ENCODE measurements at regions not wholly inside any gene's neighbourhood (a gene's known extent, or its start where the extent isn't known, plus 50 kb on each side); places are given as distances from the start of the nearest gene placed in this dataset.

DNA sequence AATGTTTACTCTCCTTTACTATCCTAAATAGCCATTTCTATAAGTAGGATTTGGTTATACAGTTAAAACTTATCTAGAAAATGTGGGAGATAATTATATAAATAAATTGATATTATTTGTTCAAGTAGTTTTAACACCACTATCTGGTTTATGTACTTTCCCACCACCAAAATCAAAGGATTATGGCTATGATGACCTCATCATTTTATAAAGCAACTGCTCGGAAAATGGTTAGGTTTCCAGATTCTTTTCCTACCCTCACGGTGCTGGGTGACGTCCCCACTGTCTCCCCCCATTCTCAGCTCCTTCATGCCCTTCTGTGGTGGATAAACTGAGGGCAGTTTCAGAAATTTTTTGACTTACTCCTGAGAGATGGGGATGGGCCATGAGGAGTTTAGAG, 1011.8 kb upstream of the ADGRL4 start:
- in situ Hi-C loops (cut with MboI; ENCODE audit: low sequenced_read_pairs in 4 of 4) (no loop called here), intact Hi-C loops (cut with DNase I; ENCODE audit: low total_unique reads) (no loop called here)
- Histone ChIP-seq H3K36me3 (no peaks in the 10 kb centered on the region), H3K4me3 (no peak overlapping the region), H3K9me3 (no peaks in the 10 kb centered on the region), H3K27me3 (no peaks in the 10 kb centered on the region), H3K4me1 (no peaks in the 10 kb centered on the region), H3K27ac (no peak overlapping the region)
- TF ChIP-seq, protein P1, sequence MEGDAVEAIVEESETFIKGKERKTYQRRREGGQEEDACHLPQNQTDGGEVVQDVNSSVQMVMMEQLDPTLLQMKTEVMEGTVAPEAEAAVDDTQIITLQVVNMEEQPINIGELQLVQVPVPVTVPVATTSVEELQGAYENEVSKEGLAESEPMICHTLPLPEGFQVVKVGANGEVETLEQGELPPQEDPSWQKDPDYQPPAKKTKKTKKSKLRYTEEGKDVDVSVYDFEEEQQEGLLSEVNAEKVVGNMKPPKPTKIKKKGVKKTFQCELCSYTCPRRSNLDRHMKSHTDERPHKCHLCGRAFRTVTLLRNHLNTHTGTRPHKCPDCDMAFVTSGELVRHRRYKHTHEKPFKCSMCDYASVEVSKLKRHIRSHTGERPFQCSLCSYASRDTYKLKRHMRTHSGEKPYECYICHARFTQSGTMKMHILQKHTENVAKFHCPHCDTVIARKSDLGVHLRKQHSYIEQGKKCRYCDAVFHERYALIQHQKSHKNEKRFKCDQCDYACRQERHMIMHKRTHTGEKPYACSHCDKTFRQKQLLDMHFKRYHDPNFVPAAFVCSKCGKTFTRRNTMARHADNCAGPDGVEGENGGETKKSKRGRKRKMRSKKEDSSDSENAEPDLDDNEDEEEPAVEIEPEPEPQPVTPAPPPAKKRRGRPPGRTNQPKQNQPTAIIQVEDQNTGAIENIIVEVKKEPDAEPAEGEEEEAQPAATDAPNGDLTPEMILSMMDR (IDR thresholded peaks at IDR 0.05 in 4 of 5, conservative IDR thresholded peaks at IDR 0.05 in 1 of 5) = no peak
- no peak for TF ChIP-seq POLR2A (IDR thresholded peaks at IDR 0.05)
- no peak for DNase-seq
- no peak for ATAC-seq

DNA sequence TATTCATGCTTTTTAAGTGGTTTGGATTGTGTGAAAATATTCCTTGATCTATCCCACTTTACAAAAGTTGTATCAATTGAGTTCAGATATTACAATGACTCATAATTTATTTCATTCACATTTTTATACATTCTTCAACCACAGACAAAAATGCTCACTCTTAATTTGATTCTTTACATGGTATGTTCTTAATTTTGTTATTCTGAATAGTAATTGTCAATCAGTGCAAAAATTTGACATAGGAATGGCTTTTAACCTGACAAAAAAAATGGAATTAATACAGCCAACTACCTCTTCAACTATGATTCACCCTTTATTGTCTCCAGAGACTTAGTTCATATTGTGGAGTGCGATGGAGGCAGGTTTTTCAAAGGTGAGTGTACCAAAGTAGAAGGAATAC, 1002.4 kb upstream of the ADGRL4 start:
- no peak for TF ChIP-seq POLR2A (IDR thresholded peaks at IDR 0.05)
- TF ChIP-seq, protein P1 (IDR thresholded peaks at IDR 0.05 in 4 of 5, conservative IDR thresholded peaks at IDR 0.05 in 1 of 5) = no peak
- in situ Hi-C loops (cut with MboI; ENCODE audit: low sequenced_read_pairs in 4 of 4) (no loop called here), intact Hi-C loops (cut with DNase I; ENCODE audit: low total_unique reads) (no loop called here)
- Histone ChIP-seq H3K4me1 (no peaks in the 10 kb centered on the region), H3K9me3 (no peaks in the 10 kb centered on the region), H3K4me3 (no peak overlapping the region), H3K36me3 (no peaks in the 10 kb centered on the region), H3K27ac (no peak overlapping the region), H3K27me3 (no peaks in the 10 kb centered on the region)
- DNase-seq (no peak), ATAC-seq (no peak)

DNA sequence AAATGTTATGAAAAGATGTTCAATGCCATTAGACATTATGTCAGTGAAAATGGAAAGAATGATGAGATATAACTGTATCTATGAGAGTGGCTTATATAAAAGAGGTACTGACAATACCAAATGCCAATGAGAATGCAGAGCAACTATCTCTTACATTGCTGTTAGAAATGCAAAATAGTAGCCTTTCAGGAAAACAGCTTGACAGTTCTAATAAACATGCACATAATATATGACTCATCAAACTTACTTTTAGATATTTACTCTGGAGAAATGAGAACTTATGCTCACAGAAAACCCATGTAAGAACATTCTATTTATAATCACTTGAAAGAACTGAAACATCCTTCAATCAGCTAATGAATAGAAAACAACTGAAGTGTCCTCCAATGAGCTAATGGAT, 996.7 kb upstream of the ADGRL4 start:
- ATAC-seq = no peak
- intact Hi-C loops (cut with DNase I; ENCODE audit: low total_unique reads) = no loop called here
- H3K27ac ChIP-seq = no peak overlapping the region

DNA sequence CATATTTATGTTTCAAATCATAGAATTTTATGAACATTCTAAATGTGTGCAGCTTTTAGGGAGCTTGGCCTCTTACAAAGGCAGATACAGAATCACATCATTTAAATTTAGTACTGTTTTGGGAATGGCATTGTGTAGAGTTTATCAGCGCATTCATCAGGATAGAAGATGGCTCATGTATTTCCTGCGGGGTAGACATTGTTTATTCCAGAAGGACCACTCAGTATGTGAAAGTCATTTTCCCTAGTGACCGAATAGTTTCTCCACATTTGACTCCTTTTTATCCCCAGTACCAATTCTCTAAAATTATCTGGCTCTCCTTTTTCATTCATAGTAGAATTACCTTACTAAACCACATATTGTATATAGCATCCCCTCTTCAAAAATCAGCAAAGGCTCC, 981.9 kb upstream of the ADGRL4 start:
- ATAC-seq (no peak), DNase-seq (no peak)
- no peaks in the 10 kb centered on the region for H3K9me3 ChIP-seq
- H3K36me3 ChIP-seq = no peaks in the 10 kb centered on the region
- no peak overlapping the region for H3K27ac ChIP-seq
- in situ Hi-C loops (cut with MboI; ENCODE audit: low sequenced_read_pairs in 4 of 4) = no loop called here
- H3K4me3 ChIP-seq = no peak overlapping the region
- intact Hi-C loops (cut with DNase I; ENCODE audit: low total_unique reads) = no loop called here
- no peak for TF ChIP-seq POLR2A (IDR thresholded peaks at IDR 0.05)
- TF ChIP-seq, protein P1 (IDR thresholded peaks at IDR 0.05 in 4 of 5, conservative IDR thresholded peaks at IDR 0.05 in 1 of 5) = no peak
- H3K4me1 ChIP-seq = no peaks in the 10 kb centered on the region
- no peaks in the 10 kb centered on the region for H3K27me3 ChIP-seq

More for the DNA sequence above, 996.7 kb upstream of the ADGRL4 start:
- Histone ChIP-seq H3K4me3 (no peak overlapping the region), H3K9me3 (no peaks in the 10 kb centered on the region), H3K27me3 (no peaks in the 10 kb centered on the region), H3K4me1 (no peaks in the 10 kb centered on the region), H3K36me3 (no peaks in the 10 kb centered on the region)
- no peak for TF ChIP-seq POLR2A (IDR thresholded peaks at IDR 0.05)
- no peak for DNase-seq
- in situ Hi-C loops (cut with MboI; ENCODE audit: low sequenced_read_pairs in 4 of 4) = no loop called here

DNA sequence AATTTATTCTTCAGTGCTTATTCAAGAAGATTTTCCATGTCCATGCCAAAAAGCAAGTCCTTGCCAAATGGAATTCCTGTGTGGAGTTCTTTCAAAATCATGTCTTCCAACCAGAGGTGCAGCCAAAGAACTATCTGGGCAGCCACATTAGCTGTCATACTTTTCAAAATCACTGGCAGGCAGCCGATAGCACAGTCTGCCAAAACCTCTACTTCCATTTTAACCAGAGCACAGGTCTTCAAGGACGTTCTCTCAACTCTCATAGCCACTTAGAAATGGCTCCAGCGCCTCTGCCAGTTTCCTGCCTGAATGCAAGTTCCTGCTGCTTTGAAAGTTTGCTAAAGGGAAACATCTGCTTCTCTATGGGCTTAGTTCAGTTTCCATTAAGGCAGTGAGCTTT, 975.7 kb upstream of the ADGRL4 start:
- Histone ChIP-seq H3K4me1 (peaks cover 0 to 9% of the 10 kb centered on the region in 2 donors), H3K9me3 (no peaks in the 10 kb centered on the region), H3K4me3 (no peak overlapping the region), H3K27ac (no peak overlapping the region), H3K36me3 (no peaks in the 10 kb centered on the region), H3K27me3 (no peaks in the 10 kb centered on the region)
- ATAC-seq (peak; percentile 54 to 70), DNase-seq (peak; percentile 6 to 49)
- intact Hi-C loops (cut with DNase I; ENCODE audit: low total_unique reads) = no loop called here
- in situ Hi-C loops (cut with MboI; ENCODE audit: low sequenced_read_pairs in 4 of 4) = no loop called here
- TF ChIP-seq, protein P1 (IDR thresholded peaks at IDR 0.05 in 4 of 5, conservative IDR thresholded peaks at IDR 0.05 in 1 of 5) = no peak
- no peak for TF ChIP-seq POLR2A (IDR thresholded peaks at IDR 0.05)
